ENCODE measurements at regions not wholly inside any gene's neighbourhood (a gene's known extent, or its start where the extent isn't known, plus 50 kb on each side); places are given as distances from the start of the nearest gene placed in this dataset.

GRCh38 chr17:79217473-79218135 is 143.0 kb downstream of the ENGASE start:
- DNase-seq (ENCODE audit: low spot score in 2 of 2) = no peak

GRCh38 chr17:79216826-79217225 is 142.2 kb downstream of the ENGASE start:
- no peaks in the 10 kb centered on the region for H3K4me1 ChIP-seq
- intact Hi-C loops (cut with DNase I) = no loop called here
- no peaks in the 10 kb centered on the region for H3K36me3 ChIP-seq
- H3K9me3 ChIP-seq = no peaks in the 10 kb centered on the region
- H3K27ac ChIP-seq = no peak overlapping the region
- no peak overlapping the region for H3K4me3 ChIP-seq
- no peak for DNase-seq (ENCODE audit: low spot score in 2 of 2)
- TF ChIP-seq CTCF (IDR thresholded peaks at IDR 0.05) = no peak
- H3K27me3 ChIP-seq = peaks cover 5% of the 10 kb centered on the region

More at GRCh38 chr17:79217473-79218135, 143.0 kb downstream of the ENGASE start:
- H3K4me3 ChIP-seq = no peak overlapping the region
- H3K27ac ChIP-seq = no peak overlapping the region
- no peaks in the 10 kb centered on the region for H3K9me3 ChIP-seq
- no peaks in the 10 kb centered on the region for H3K36me3 ChIP-seq
- H3K27me3 ChIP-seq = peaks cover 5% of the 10 kb centered on the region
- intact Hi-C loops (cut with DNase I) = no loop called here
- TF ChIP-seq CTCF (IDR thresholded peaks at IDR 0.05) = no peak
- H3K4me1 ChIP-seq = no peaks in the 10 kb centered on the region

- H3K27ac ChIP-seq = no peak overlapping the region
- peaks cover 5% of the 10 kb centered on the region for H3K27me3 ChIP-seq
- TF ChIP-seq CTCF (IDR thresholded peaks at IDR 0.05) = no peak
- H3K36me3 ChIP-seq = no peaks in the 10 kb centered on the region
- H3K4me1 ChIP-seq = no peaks in the 10 kb centered on the region
- H3K4me3 ChIP-seq = no peak overlapping the region
- no peak for DNase-seq (ENCODE audit: low spot score in 2 of 2)
- H3K9me3 ChIP-seq = no peaks in the 10 kb centered on the region
- intact Hi-C loops (cut with DNase I) = no loop called here
These were observed 141.8 kb downstream of the ENGASE start for GRCh38 chr17:79216391-79216790.

- Histone ChIP-seq H3K4me1 (no peaks in the 10 kb centered on the region), H3K27ac (no peak overlapping the region), H3K36me3 (no peaks in the 10 kb centered on the region), H3K27me3 (peaks cover 1% of the 10 kb centered on the region), H3K9me3 (no peaks in the 10 kb centered on the region), H3K4me3 (no peak overlapping the region)
- intact Hi-C loops (cut with DNase I) = no loop called here
- no peak for TF ChIP-seq CTCF (IDR thresholded peaks at IDR 0.05)
- DNase-seq (ENCODE audit: low spot score in 2 of 2) = no peak
These were observed 141.0 kb downstream of the ENGASE start for GRCh38 chr17:79215631-79216030.

- H3K4me3 ChIP-seq = no peak overlapping the region
- no peaks in the 10 kb centered on the region for H3K36me3 ChIP-seq
- TF ChIP-seq CTCF (IDR thresholded peaks at IDR 0.05) = no peak
- no peak overlapping the region for H3K27ac ChIP-seq
- intact Hi-C loops (cut with DNase I) = no loop called here
- no peaks in the 10 kb centered on the region for H3K27me3 ChIP-seq
- H3K4me1 ChIP-seq = no peaks in the 10 kb centered on the region
- H3K9me3 ChIP-seq = no peaks in the 10 kb centered on the region
- no peak for DNase-seq (ENCODE audit: low spot score in 2 of 2)
These were observed 140.4 kb downstream of the ENGASE start for GRCh38 chr17:79214940-79215604.

All from ascending aorta (tissue), 2 donors.